IPS-18c (cell line): ENCODE measurements at regions not wholly inside any gene's neighbourhood (a gene's known extent, or its start where the extent isn't known, plus 50 kb on each side); places are given as distances from the start of the nearest gene placed in this dataset.

ENCODE experiments used
- H3K4me3 ChIP-seq: 2 replicates; pipeline ENCODE4 v1.7.0; 2013; ENCODE audit warnings: low read depth, mild to moderate bottlenecking, low read length, moderate library complexity; ENCODE audit not compliant: insufficient read depth
- H3K9me3 ChIP-seq: one replicate; pipeline ENCODE4 v1.6.1; 2013; ENCODE audit warnings: mild to moderate bottlenecking, low read length, moderate library complexity; ENCODE audit not compliant: control insufficient read depth, insufficient read depth

DNA sequence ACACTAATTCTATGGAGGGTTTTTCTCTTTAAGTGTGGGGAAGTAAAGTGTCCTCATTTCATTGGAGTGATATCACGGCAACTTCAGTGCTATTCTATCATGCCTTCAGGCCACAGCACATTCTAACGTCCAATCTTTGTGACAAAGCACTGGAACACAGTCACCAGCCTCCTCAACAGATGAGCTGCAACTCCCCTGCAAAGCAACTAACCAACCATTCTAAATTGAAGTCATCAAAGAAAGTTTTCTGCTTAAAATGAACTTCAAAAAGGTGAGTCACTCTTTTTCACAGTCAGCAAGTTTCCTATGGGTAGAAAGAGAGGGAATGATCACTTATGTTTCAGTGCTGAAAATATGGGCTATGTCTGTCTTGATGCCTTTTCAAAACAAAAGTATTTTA, 190.8 kb downstream of the ELAVL2 start:
- Histone ChIP-seq H3K4me3 (no peak overlapping the region), H3K9me3 (no peaks in the 10 kb centered on the region)

DNA sequence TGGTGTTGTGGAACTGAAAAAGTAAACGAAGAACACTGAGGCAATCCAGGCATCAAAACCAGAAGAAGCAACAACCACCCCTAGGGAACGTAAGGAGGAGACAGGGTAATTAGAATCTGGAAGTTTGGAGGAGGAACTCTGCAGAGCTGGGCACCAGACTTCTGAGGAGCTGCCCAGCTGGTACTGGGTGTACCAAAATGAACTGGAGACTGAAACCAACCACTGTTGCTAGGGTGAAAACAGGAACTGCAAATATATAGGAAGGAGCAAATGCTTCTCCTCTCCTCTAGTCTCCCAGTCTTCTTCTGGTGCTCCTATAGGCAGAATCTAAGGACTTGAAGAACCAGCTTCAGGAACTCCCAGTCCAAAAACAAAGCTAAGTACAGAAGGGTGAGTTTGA, 189.8 kb downstream of the ELAVL2 start:
- H3K4me3 ChIP-seq, result no peak overlapping the region

GRCh38 chr9:23638011-23638410, 188.0 kb downstream of the ELAVL2 start:
- no peaks in the 10 kb centered on the region for H3K9me3 ChIP-seq
- H3K4me3 ChIP-seq, result no peak overlapping the region

More for the DNA sequence above, 189.8 kb downstream of the ELAVL2 start:
- H3K9me3 ChIP-seq, result no peaks in the 10 kb centered on the region

- no peaks in the 10 kb centered on the region for H3K9me3 ChIP-seq
- H3K4me3 ChIP-seq, result no peak overlapping the region
Observed at GRCh38 chr9:23638837-23639426, 187.1 kb downstream of the ELAVL2 start.
